NCI-H345 treated with DMSO at 0.1 percent for 48 hours (cell line): ENCODE measurements at regions not wholly inside any gene's neighbourhood (a gene's known extent, or its start where the extent isn't known, plus 50 kb on each side); places are given as distances from the start of the nearest gene placed in this dataset.
"Not testable (repeated sequence)": the region's sequence is repeated elsewhere in the genome, so short reads cannot be mapped to it uniquely, and the experiment has no call there.

Experiments used
- DNase-seq: peaks from one replicate; lab custom pipeline; 2025; ENCODE audit not compliant: unreplicated experiment; lab: John Stamatoyannopoulos, UW

DNA sequence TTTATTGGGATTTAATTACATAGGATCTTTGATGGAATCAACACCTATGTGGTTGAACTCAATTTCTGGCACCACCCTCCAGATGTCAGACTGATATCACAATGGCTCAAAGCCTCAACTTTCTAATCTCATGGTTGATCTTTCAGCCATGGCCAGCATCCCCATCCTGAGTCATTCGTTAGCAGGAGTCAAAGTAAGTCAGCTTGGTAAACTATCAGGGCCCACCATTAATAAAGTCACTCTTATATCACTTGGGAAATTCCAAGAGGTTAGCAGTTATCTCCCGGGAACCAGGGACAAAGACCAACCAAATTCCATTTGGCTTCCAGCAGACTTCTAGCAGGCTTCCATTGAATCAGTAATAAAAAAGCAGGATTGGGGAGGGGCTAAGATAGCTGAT is 50.7 kb upstream of the TNFSF4 start:
- no peak for DNase-seq

DNA sequence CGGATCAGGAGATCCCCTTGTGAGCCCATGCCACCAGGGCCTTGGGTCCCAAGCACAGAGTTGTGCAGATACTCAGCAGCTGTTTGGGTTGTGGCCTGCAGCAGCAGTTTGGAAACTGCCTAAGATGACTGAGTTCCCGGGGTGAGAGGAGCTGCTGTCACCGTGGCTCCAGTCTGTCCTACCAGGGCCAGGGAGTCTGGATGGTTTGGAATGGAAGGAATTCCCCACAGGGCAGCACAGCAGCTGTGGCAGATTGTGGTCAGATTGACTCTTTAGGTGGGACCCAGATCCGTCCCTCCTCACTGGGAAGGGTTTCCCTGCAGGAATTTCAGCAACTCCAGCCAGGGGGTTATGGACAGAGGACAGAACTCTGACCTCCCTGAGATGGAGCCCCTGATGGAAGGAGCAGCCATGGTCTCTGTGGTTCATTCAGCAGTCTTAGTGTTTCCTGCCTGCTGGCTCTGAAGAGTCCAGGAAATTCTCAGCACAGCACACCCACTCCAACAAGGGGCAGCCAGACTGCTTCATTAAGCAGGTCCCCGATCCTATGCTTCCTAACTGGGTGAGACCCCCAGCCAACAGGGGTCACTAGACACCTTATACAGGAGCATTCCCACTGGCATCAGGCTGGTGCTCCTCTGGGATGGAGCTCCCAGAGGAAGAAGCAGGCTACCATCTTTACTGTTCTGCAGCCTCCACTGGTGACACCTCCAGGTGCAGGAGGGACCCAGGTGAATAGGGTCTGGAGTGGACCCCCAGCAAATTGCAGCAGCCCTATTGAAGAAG is 51.5 kb upstream of the TNFSF4 start:
- DNase-seq, result no peak

DNA sequence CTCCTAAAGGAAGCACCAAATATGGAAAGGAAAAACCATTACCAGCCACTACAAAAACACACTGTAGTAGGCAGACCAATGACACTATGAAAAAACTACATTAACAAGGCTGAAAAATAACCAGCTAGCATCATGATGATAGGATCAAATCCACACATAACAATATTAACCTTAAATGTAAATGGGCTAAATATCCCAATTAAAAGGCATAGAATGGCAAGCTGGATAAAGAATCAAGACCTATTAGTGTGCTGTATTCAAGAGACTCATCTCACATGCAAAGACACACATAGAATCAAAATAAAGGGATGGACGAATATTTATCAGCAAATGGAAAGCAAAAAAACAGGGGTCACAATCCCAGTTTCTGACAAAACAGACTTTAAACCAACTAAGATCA is 53.2 kb upstream of the TNFSF4 start:
- not testable (repeated sequence) for DNase-seq

DNA sequence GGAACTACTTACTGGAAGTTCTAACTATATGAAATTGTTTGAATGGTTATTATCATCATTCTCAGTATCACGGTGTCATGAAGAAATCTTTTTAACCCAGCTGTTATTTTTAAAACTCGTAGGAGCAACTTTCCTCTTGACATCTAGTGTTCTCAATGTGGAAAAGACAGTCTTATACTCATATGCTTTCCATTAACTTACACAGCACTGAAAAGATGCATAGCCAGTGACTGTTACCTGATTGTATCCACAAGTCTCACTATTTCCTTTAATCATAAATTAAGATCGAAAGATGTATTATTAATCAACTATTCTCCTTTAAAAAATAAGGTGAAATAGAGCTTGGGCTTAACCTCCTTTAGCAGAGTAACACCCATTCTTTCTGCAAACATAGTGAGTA is 59.7 kb upstream of the TNFSF4 start:
- DNase-seq, result no peak

DNA sequence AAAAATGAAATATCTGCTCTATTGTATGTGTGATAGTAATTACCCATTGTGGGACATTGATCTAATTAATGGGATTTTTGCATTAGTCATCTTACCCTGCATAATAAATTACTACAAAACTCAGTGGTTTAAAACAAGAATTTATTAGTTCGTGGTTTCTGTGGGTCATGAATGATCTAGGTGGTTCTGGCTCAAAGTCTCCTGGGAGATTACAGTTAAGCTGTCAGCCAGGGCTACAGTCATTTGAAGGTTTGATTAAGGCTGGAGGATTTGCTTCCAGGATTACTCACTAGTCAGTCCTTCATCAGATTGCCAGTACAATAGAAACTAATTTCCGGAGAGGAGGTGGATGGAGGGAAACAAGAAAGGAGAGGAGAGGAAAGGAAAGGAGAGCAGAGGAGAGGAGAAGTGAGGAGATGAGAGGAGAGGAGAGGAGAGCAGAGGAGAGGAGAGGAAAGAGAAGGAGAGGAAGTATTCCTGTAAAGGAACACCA is 60.4 kb upstream of the TNFSF4 start:
- DNase-seq, result no peak

DNA sequence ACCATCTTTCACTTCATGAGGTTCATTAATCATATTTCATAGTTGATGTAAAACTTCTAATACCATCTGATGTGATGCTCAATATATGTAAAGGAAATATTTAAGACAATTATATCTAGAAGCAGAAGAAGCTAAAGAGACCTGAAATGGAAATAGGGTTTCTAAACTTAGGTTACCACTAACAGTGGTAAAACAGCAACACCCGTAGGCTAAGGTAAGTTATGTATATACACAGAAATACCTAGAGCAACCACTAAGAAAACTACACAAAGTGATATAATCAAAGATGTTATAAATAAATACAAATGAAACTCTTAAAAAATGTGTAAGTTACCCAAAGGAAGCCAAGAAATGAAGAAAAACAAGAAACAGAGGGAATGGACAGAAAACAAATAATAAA is 61.1 kb upstream of the TNFSF4 start:
- no peak for DNase-seq

DNA sequence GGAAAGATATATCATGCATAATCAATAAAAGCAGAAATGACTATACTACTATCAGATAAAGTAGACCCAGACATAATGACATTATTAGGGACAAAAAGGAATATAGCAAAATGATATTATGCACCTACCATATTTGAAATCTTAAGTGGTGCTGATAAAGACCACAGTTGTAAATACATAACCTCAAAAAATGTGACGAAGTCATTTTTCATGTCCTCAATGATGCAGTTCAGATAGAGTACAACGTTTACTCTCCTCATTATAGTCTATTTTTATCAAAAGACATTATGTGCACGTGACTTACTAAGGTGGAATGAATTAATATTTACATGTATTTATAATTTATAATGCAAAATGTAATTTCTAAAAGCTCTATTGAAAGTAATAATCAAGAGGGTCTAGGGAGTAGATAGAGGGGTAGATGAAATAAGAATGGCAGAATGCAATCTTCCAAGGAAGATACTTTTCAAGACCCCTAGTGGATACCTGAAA is 61.7 kb upstream of the TNFSF4 start:
- no peak for DNase-seq

DNA sequence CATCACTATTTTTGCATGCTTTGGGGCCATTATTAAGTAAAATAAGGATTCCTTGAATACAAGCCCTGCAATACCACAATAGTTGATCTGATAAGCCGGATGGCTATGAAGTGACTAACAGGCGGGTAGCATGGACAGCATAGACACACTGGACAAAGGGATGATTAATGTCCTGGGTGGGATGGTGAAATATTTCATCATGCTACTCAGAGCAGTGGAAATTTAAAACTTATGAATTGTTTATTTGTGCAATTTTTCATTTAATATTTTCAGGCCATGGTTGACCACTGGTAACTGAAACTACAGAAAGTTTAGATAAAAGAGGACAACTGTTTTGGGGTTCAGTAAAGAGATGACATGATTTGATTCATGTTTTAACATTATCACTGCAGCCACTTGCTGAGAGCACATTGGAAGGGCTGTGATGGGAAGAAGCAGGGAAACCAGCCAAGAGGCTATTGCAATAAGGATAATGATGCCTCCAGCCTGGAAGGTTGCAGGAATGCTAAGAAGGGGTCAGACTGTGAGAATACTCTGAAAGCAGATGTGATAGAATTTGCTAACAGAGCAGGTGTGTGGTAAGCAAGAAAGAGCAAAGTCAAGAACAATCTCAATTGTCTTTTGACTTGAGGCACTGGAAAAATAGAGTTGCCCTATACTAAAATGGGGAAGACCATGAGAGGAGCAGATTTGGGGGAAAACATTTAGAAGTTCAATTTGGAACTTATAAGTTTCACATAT is 62.5 kb upstream of the TNFSF4 start:
- DNase-seq, result no peak

DNA sequence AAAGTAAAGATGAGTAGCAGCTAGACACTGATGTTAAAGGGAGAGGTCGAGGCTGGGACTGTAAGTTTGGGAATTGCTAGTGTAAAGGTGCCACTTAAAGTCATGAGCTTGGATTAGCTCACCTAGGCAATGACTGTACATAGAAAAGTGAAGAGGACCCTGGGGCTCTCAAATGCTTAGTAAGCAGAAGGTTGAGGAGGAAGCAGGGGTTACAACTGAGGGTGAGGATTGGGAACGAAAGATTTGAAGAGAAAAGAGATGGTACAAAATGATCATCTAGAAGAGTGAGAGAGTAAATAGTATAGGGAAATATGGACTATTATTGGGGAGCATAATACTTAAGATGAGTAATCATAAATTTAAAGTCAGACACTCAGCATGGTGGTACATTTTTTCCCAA is 63.1 kb upstream of the TNFSF4 start:
- DNase-seq, result no peak

DNA sequence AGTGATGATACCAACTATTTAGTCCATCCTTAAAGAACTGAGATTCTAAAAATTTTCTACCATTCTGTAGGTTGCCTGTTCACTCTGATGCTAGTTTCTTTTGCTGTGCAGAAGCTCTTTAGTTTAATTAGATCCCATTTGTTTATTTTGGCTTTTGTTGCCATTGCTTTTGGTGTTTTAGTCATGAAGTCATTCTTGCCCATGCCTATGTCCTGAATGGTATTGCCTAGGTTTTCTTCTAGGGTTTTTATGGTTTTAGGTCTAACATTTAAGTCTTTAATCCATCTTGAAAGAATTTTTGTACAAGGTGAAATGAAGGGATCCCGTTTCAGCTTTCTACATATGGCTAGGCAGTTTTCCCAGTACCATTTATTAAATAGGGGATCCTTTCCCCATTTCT is 63.9 kb upstream of the TNFSF4 start:
- not testable (repeated sequence) for DNase-seq

DNA sequence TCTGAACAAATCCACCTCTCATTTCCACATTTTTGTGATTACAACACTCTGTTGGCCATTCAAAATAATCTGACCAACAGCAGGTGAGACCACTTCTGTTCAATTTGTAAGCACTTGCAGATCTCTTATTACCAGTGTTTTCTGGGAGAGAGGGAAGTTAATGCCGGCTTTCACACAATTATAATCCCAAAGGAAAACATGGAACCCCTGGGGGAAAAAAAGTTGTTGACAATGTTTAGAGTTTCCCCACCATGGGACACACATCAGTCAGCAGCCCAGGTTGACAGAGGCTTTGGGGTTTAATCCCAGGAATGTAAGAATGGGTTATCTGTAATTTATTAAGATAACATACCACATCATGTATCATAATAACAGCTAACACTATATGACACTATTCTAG is 68.4 kb upstream of the TNFSF4 start:
- no peak for DNase-seq

DNA sequence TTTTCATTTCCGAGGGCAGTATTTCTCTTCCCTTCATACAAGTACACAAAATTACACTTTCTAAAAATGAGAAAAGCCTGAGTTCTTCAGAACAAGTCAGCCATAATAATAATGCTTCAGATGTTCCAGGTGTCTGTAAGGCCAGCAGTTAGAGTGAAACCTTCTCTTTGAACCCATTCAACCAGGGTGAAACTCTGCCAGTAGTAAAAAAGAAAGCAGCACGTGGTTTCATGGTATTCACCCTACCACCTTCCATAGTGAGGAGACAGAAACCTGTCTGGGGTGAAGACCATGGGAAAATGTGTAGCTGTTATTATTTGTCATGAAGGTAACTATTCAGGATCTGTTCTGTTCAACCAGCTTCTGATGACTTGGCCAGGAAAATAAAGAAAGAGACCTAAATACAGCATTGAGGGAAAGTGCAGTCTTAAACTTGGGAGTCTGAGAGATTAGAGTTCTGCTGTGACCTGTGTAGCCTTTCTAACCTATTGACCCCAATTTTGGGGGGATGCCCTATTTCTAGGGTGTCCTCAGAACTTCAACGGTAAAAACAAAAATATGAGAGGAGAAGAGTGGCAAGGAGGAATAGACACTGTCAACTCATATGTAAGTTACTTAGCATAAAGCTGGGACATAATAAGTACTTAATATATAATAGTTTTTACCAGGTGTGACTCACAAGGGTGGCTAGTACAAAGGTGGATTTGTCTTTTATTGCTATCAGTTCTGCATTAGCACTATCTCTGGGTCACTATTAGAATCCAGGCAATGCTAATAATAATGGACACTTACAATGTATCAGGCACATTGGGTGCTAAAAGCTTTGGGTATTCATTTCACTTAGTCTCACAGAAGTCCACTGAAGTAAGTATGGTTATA is 70.0 kb upstream of the TNFSF4 start:
- DNase-seq, result no peak

DNA sequence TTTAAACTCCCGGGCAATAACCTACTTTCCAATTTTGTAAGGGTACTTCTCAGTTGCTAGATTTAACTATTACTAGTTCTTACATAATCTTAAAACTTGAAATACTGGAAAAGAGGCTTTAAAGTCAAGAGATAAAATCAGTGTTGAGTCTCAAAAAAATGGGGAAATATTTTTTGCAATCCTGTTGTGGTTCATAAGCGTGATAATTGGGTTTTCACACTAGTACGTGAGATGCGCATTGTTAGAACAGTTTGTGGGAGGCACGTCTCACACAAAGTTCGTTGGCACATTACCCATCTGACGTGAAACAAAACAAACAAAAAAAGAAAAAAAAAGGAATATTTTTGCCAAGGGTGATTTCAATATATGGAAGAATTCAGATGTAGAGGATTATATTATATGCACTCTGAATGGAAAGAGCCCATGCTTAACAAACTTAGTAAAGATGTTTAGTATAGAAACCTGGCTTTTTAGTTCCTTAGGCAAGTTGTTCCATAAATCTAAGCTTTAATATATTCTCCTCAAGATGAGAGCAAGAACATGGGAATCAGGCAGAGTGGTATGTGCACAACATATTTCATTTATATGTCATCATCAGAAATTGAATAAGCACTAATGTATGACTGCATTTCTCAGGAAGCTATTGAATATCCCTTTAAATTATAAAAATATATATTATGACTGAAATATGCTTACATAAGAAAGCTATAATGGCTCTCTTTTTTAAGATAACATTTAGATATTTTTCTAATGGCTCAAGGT is 73.9 kb upstream of the TNFSF4 start:
- DNase-seq, result no peak

DNA sequence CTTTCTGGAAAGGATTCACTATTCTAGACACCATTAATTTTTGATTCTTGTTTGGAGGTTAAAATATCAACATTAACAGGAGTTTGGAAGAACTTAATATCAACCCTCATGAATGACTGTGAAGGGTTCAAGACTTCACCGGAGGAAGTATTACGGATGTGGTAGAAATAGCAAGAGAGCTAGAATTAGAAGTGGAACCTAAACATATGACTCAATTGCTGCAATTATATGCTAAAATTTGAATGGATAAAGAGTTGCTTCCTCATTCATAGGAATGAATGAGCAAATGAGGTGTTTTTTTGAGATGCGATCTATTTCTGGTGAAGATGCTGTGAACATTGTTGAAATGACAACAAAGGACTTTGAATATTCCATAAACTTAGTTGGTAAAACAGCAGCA is 77.9 kb upstream of the TNFSF4 start:
- DNase-seq, result no peak

DNA sequence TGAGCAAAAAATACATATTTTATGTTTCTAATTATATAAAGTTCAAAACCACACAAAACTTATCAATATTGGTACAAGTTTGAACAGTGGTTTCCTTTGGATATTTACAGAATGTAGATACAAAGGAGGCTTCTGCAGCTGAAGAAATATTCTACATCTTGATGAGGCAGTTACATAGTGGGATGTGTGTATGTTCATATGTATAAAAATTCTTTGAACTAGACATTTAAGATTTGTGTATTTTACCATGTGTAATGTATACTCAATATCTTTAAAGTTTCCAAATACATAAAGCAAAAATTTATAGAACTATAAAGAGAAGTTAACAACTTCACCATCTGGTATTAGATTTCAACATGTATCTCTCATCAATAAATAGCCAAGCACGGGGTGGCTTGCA is 80.7 kb upstream of the TNFSF4 start:
- no peak for DNase-seq

DNA sequence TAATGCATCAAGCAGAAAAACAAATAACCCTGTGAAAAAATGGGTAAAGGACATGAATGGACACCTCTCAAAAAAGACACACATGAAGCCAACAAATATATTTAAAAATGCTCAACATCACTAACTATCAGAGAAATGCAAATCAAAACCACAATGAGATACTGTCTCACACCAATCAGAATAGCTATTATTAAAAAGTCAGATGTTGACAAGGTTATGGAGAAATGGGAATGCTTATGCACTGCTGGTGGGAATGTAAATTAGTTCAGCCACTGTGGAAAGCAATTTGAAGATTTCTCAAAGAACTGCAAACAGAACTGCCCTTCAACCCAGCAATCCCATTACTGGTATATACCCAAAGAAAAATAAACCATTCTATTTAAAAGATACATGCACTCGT is 86.6 kb upstream of the TNFSF4 start:
- DNase-seq, result no peak

DNA sequence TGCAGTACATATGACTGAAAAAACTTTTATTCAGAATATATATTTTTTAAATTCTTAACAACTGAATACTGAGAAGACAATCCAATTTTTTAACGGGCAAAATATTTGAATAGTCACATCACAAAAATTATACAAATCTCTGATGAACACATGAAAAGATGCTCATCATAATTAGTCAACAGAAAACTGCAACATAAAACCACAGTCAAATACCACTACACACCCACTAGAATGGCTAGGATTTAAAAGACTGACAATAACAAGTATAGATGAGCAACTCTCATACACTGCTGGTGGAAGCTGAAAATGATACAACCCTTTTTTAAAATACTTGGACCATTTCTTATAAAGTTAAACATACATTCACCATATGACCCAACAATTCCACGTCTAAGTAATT is 87.7 kb upstream of the TNFSF4 start:
- DNase-seq, result no peak

DNA sequence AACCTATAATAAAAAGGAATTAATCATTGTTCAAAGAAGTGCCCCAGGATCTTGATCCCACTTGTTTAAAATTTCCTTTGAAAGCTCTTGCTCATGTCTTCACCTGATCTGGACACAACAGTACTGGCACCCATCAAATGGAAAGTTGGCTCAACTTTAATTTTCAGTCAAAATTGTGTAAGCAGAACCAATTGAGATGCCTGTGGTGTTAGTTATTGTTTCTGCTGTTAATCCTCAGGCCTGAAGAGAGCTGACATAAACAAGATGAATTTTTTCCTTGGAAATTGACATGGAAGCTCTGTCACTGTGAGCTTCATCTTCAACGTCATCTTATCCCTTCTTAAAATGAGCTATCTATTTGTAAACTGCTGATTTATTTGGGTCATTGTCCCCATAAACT is 88.3 kb upstream of the TNFSF4 start:
- DNase-seq, result no peak

DNA sequence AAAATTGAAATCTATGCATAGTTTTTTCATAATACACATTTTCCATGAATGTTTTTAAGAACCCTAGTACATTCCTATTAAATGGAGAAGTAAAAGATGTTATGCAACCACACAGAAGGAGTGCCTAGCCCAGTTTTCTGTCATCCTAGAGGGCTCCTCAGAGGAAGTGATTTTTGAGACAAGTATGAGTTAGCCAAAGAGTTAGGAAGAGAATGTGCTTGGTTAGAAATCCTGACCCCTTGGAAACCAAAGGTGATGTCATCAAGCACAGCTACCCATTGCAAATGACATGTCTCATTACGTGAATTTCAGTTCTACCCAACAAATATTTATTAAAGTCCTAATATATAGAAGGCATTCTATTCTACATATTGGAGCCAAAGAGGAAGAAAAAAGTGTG is 88.9 kb upstream of the TNFSF4 start:
- no peak for DNase-seq

DNA sequence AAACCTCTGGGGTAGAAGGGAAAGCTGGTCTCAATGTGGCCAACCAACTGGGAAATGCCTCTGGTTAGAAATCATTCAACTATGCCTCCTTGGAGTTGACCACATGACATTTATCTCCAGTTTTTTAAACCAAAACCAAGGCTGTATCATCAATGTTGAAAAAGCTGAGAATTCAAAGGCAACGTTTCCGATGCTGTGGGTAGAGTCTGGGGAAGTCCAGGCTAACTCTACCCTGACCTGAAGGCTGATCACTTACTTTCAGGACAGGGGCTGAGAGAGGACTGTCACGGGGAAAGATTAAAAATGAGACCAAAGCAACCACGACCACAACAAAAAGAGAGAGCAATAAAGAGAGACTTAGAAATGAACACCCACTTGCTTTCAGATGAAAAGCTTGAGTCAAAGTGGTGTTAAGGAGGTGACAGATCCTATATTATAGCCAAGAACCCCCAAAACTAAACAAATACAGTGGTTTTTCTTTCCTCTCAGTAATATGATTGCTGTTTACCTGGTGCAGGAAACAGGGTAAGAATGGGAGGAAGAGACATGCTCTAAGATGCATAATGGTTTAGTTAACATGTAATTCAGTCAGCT is 90.8 kb upstream of the TNFSF4 start:
- DNase-seq, result no peak
